ENCODE measurements at regions not wholly inside any gene's neighbourhood (a gene's known extent, or its start where the extent isn't known, plus 50 kb on each side); places are given as distances from the start of the nearest gene placed in this dataset.

DNA sequence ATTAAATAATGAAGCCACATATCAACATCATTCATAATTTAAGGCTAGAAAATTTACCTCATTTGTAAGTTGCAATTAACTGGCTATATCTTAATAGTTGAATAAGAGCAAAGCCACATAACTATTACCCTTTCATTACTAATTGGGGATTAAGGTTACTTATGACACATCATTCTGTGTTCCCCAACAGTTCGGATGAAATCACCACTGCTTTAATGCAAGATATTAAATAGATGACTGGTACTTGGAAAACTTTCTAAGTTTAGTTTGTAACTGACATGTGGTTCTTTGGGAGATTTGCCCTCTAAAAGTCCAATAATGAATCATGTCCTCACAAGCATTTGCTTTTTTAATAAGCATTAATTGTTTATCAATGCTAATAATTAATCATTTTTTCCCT lies 109.1 kb downstream of the MTERF1 start:
- TF ChIP-seq YY1 (IDR thresholded peaks at IDR 0.05; ENCODE audit: insufficient read depth, insufficient read length) (no peak), ZNF274 (IDR thresholded peaks at IDR 0.05; ENCODE audit: low read depth, low read length) (no peak)
